OCI-LY1 (cell line): ENCODE measurements at regions not wholly inside any gene's neighbourhood (a gene's known extent, or its start where the extent isn't known, plus 50 kb on each side); places are given as distances from the start of the nearest gene placed in this dataset.

ENCODE experiments used
- H2AFZ ChIP-seq: fragments of 200-600 bp; sonication (generic), shearing (Covaris generic); 2 replicates; pipeline ENCODE4 v1.6.0; 2014; ENCODE audit warnings: antibody characterized with exemption, mild to moderate bottlenecking, low read length
- H3F3A ChIP-seq: fragments of 200-600 bp; sonication (generic), shearing (Covaris generic); 2 replicates; pipeline ENCODE4 v1.6.0; 2014; ENCODE audit warnings: mild to moderate bottlenecking, antibody characterized with exemption, low read length, moderate library complexity; ENCODE audit not compliant: insufficient read depth
- H3K27ac ChIP-seq: fragments of 200-600 bp; sonication (generic); 2 replicates; pipeline ENCODE4 v1.5.1; 2014; ENCODE audit warnings: low read length, mixed run types, mild to moderate bottlenecking, low read depth; ENCODE audit not compliant: poor library complexity, severe bottlenecking
- H3K27me3 ChIP-seq: fragments of 200-600 bp; sonication (generic); 2 replicates; pipeline ENCODE4 v1.6.0; 2014; ENCODE audit warnings: antibody characterized with exemption, mild to moderate bottlenecking, low read length, moderate library complexity; ENCODE audit not compliant: insufficient read depth
- H3K36me3 ChIP-seq: fragments of 200-600 bp; sonication (generic); 2 replicates; pipeline ENCODE4 v1.6.1; 2014; ENCODE audit warnings: mild to moderate bottlenecking, antibody characterized with exemption, low read length, moderate library complexity, mixed read lengths; ENCODE audit not compliant: insufficient read depth
- H3K4me1 ChIP-seq: fragments of 200-600 bp; sonication (generic); 2 replicates; pipeline ENCODE4 v1.5.1; 2014; ENCODE audit warnings: mild to moderate bottlenecking, low read length, moderate library complexity; ENCODE audit not compliant: insufficient read depth, severe bottlenecking
- H3K4me2 ChIP-seq: fragments of 200-600 bp; sonication (generic), shearing (Covaris generic); 2 replicates; pipeline ENCODE4 v1.6.1; 2014; ENCODE audit warnings: low read length
- H3K4me3 ChIP-seq: fragments of 200-600 bp; sonication (generic); 2 replicates; pipeline ENCODE4 v1.5.1; 2014; ENCODE audit warnings: low read length, low read depth, mild to moderate bottlenecking, mixed read lengths; ENCODE audit not compliant: poor library complexity, severe bottlenecking
- H3K79me2 ChIP-seq: fragments of 200-600 bp; shearing (Covaris generic); 2 replicates; pipeline ENCODE4 v1.6.1; 2016; ENCODE audit warnings: mixed run types, low read length, mixed read lengths; ENCODE audit not compliant: insufficient read depth
- H3K9ac ChIP-seq: fragments of 200-600 bp; sonication (generic), shearing (Covaris generic); 2 replicates; pipeline ENCODE4 v1.6.1; 2014; ENCODE audit warnings: mild to moderate bottlenecking, low read length, mixed read lengths
- H3K9me2 ChIP-seq: fragments of 200-600 bp; sonication (generic), shearing (Covaris generic); 2 replicates; pipeline ENCODE4 v1.6.1; 2014; ENCODE audit warnings: low read depth, mild to moderate bottlenecking, low read length, mixed read lengths
- H3K9me3 ChIP-seq: fragments of 200-600 bp; shearing (Covaris generic); 2 replicates; pipeline ENCODE4 v1.6.1; 2014; ENCODE audit warnings: low read length, mixed read lengths
- H4K20me1 ChIP-seq: fragments of 200-600 bp; sonication (generic), shearing (Covaris generic); 2 replicates; pipeline ENCODE4 v1.6.0; 2016; ENCODE audit warnings: mild to moderate bottlenecking, low read length; ENCODE audit not compliant: insufficient read depth
- EZH2 ChIP-seq: fragments of 200-600 bp; sonication (generic), shearing (Covaris generic); IDR thresholded peaks from 2 replicates; pipeline ENCODE4 v1.8.0; 2017; ENCODE audit warnings: borderline replicate concordance, mixed run types, mild to moderate bottlenecking, antibody characterized with exemption, low read length, moderate library complexity, mixed read lengths
- TF ChIP-seq, protein P1 (sequence below): fragments of 200-600 bp; sonication (generic), shearing (Covaris generic); IDR thresholded peaks from 2 replicates; pipeline ENCODE4 v1.5.1; 2017; ENCODE audit warnings: mild to moderate bottlenecking, antibody characterized with exemption, low read length, moderate library complexity, mixed read lengths

DNA sequence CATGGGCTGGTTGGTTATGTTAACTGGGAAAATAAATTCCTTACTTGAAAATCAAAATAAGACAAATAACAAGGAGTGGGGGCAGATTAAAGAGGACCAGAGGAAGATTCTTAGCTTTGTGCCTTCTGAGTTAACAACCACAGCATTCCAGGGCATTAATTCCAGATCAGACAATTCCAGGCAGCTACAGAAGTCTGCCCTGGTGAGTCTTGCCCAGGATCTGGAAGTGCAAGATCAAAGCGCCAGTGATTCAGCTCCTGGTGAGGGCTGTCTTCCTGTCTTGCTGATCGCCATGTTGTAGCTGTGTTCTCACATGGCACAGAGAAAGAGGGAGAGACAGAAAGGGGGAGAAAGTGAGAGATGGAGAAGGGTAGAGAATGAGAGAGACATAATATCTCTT, 65.6 kb downstream of the ANXA2R start:
- no peaks in the 10 kb centered on the region for H3K79me2 ChIP-seq
- TF ChIP-seq, protein P1, sequence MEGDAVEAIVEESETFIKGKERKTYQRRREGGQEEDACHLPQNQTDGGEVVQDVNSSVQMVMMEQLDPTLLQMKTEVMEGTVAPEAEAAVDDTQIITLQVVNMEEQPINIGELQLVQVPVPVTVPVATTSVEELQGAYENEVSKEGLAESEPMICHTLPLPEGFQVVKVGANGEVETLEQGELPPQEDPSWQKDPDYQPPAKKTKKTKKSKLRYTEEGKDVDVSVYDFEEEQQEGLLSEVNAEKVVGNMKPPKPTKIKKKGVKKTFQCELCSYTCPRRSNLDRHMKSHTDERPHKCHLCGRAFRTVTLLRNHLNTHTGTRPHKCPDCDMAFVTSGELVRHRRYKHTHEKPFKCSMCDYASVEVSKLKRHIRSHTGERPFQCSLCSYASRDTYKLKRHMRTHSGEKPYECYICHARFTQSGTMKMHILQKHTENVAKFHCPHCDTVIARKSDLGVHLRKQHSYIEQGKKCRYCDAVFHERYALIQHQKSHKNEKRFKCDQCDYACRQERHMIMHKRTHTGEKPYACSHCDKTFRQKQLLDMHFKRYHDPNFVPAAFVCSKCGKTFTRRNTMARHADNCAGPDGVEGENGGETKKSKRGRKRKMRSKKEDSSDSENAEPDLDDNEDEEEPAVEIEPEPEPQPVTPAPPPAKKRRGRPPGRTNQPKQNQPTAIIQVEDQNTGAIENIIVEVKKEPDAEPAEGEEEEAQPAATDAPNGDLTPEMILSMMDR: no peak
- TF ChIP-seq EZH2: no peak
- no peaks in the 10 kb centered on the region for H3K4me1 ChIP-seq
- no peaks in the 10 kb centered on the region for H3K9me2 ChIP-seq
- H3K27ac ChIP-seq: no peak overlapping the region
- no peak overlapping the region for H3K9ac ChIP-seq
- H3K9me3 ChIP-seq: 0 out of 2 replicates have a peak, but pooled peaks cover 2% of the 10 kb centered on the region
- no peak overlapping the region for H2AFZ ChIP-seq
- no peaks in the 10 kb centered on the region for H3K36me3 ChIP-seq
- H4K20me1 ChIP-seq: no peaks in the 10 kb centered on the region
- no peak overlapping the region for H3K4me2 ChIP-seq
- no peak overlapping the region for H3K4me3 ChIP-seq
- H3K27me3 ChIP-seq: no peaks in the 10 kb centered on the region; the same call in 1 of the 2 replicates
- no peaks in the 10 kb centered on the region for H3F3A ChIP-seq

DNA sequence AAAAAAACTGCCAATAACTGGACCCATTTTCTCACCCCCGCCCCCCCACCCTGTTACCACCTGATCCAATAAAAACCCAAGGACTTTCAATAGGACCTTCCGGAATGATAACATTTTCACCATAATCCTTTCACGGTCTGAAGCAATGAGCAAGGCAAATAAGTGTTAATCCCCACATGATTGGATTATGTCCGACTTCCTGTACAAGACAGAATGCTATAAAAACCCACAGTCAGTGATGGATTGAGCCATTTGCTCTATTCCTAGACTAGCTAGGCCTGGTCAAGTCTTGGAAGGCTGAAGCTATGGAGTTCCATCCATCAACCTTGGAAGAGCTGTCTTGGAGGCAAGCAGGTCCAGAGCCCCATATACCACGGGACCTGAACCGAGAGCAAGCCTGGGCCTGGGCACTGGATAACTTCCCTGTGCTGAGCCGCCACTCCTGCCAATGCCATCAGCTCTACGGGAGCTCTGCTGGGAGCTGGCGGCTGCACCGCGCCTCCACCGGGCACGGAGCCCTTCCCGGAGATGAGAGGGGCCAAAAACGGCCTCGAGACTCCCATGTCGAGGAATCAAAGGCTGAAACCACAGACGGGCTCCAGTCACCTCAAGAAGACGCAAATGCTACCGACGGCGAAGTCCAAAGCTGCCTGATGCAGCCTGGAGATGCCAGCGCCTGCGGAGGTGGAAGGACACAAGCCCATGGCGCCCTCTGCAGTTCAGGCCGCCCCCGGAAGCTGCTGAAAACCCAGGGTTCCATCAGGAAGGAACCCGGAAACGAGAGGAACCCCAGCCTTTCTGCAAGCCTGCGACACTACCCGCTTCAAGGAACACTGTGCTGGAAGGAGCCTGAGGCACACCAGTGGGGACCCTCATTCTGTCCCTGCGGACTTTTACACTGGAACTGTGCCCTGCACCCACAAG, 69.2 kb downstream of the ANXA2R start:
- no peak overlapping the region for H3K4me3 ChIP-seq
- H3K36me3 ChIP-seq: no peaks in the 10 kb centered on the region
- H3K9me3 ChIP-seq: no peaks in the 10 kb centered on the region
- TF ChIP-seq, protein P1: no peak
- no peak for TF ChIP-seq EZH2
- H3F3A ChIP-seq: no peaks in the 10 kb centered on the region
- no peaks in the 10 kb centered on the region for H3K79me2 ChIP-seq
- H4K20me1 ChIP-seq: no peaks in the 10 kb centered on the region
- no peaks in the 10 kb centered on the region for H3K9me2 ChIP-seq
- no peak overlapping the region for H3K4me2 ChIP-seq
- H3K27me3 ChIP-seq: no peaks in the 10 kb centered on the region
- no peak overlapping the region for H3K9ac ChIP-seq
- no peaks in the 10 kb centered on the region for H3K4me1 ChIP-seq
- H2AFZ ChIP-seq: no peak overlapping the region
- no peak overlapping the region for H3K27ac ChIP-seq

DNA sequence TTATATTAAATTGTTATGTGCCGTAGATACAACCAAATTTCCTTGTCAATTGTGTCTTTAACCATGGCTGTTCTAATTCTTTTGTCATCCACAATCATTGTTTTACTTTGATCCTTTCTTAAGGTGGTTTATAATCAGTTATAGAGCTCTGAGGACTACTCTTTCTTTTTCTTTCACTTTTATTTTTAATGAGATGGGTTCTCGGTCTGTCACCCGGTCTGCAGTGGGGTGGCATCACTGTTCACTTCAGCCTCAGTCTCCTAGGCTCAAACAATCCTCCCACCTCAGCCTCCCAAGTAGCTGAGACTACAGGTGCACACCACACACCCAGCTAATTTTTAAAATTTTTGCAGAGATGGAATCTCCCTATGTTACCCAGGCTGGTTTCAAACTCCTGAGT, 74.2 kb downstream of the ANXA2R start:
- H3K27ac ChIP-seq: no peak overlapping the region
- H3K36me3 ChIP-seq: no peaks in the 10 kb centered on the region
- no peaks in the 10 kb centered on the region for H3K9me2 ChIP-seq
- no peak overlapping the region for H3K9ac ChIP-seq
- H3K4me2 ChIP-seq: no peak overlapping the region
- no peaks in the 10 kb centered on the region for H3K4me1 ChIP-seq
- no peaks in the 10 kb centered on the region for H3F3A ChIP-seq
- no peak overlapping the region for H2AFZ ChIP-seq
- no peaks in the 10 kb centered on the region for H4K20me1 ChIP-seq
- no peak overlapping the region for H3K4me3 ChIP-seq
- H3K9me3 ChIP-seq: no peaks in the 10 kb centered on the region
- H3K27me3 ChIP-seq: 0 out of 2 replicates have a peak, but pooled peaks cover 5% of the 10 kb centered on the region
- TF ChIP-seq EZH2: no peak
- TF ChIP-seq, protein P1: no peak
- H3K79me2 ChIP-seq: no peaks in the 10 kb centered on the region
